OCI-LY7 (cell line): ENCODE measurements at regions not wholly inside any gene's neighbourhood (a gene's known extent, or its start where the extent isn't known, plus 50 kb on each side); places are given as distances from the start of the nearest gene placed in this dataset.

ENCODE experiments used
- BruUV-seq: library from RNA; stranded (reverse); fragments of 400-500 nt; replicated peaks from 2 replicates; lab custom pipeline; 2021; lab: Mats Ljungman, UMichigan
- CTCF ChIA-PET: fragments of 300-600 bp; sonication (Branson Sonifier 250); formaldehyde crosslinking; loops from one replicate; lab custom pipeline; 2022; ENCODE audit warnings: antibody characterized with exemption; ENCODE audit not compliant: unreplicated experiment; lab: Charles Lee
- POLR2A ChIA-PET: fragments of 300-600 bp; sonication (Branson Sonifier 250); formaldehyde crosslinking; loops from one replicate; lab custom pipeline; 2022; ENCODE audit warnings: antibody characterized with exemption; lab: Charles Lee
- DNase-seq: peaks from one replicate; pipeline ENCODE4 v3.0.0-alpha.2; 2015; ENCODE audit warnings: low spot score
- H2AFZ ChIP-seq: fragments of 200-600 bp; sonication (generic), shearing (Covaris generic); 2 replicates; pipeline ENCODE4 v1.6.1; 2014; ENCODE audit warnings: mild to moderate bottlenecking, antibody characterized with exemption, low read length, moderate library complexity
- H3K27ac ChIP-seq: fragments of 200-600 bp; sonication (generic); 2 replicates; pipeline ENCODE4 v1.5.1; 2014; ENCODE audit warnings: mixed run types, low read depth, mild to moderate bottlenecking, moderate library complexity, low read length, inconsistent platforms; ENCODE audit not compliant: poor library complexity, severe bottlenecking
- H3K36me3 ChIP-seq: fragments of 200-600 bp; sonication (generic); 2 replicates; pipeline ENCODE4 v1.6.1; 2014; ENCODE audit warnings: mild to moderate bottlenecking, antibody characterized with exemption, low read length, moderate library complexity, mixed read lengths; ENCODE audit not compliant: insufficient read depth
- H3K4me1 ChIP-seq: fragments of 200-600 bp; sonication (generic); 2 replicates; pipeline ENCODE4 v1.5.1; 2014; ENCODE audit warnings: mild to moderate bottlenecking, low read length; ENCODE audit not compliant: insufficient read depth, poor library complexity, severe bottlenecking
- H3K4me2 ChIP-seq: fragments of 200-600 bp; sonication (generic); 2 replicates; pipeline ENCODE4 v1.6.1; 2014; ENCODE audit warnings: mild to moderate bottlenecking, low read length
- H3K4me3 ChIP-seq: fragments of 200-600 bp; sonication (generic); 2 replicates; pipeline ENCODE4 v1.5.1; 2014; ENCODE audit warnings: mild to moderate bottlenecking, low read depth, low read length; ENCODE audit not compliant: poor library complexity, severe bottlenecking
- H3K79me2 ChIP-seq: fragments of 200-600 bp; sonication (generic); 2 replicates; pipeline ENCODE4 v1.6.1; 2016; ENCODE audit warnings: low read depth, mild to moderate bottlenecking, low read length, moderate library complexity, mixed read lengths; ENCODE audit not compliant: insufficient read depth
- H3K9me2 ChIP-seq: fragments of 200-600 bp; sonication (generic); 2 replicates; pipeline ENCODE4 v1.6.1; 2016; ENCODE audit warnings: mild to moderate bottlenecking, low read length, mixed read lengths; ENCODE audit not compliant: insufficient read depth
- H3K9me3 ChIP-seq: fragments of 200-600 bp; sonication (generic); 2 replicates; pipeline ENCODE4 v1.6.1; 2014; ENCODE audit warnings: mild to moderate bottlenecking, mixed run types, low read length, mixed read lengths
- H4K20me1 ChIP-seq: fragments of 200-600 bp; sonication (generic); 2 replicates; pipeline ENCODE4 v1.6.1; 2014; ENCODE audit warnings: mild to moderate bottlenecking, antibody characterized with exemption, low read length, moderate library complexity, mixed read lengths; ENCODE audit not compliant: insufficient read depth
- CTCF ChIP-seq: fragments of 200-600 bp; sonication (generic); conservative IDR thresholded peaks from 2 replicates; pipeline ENCODE4 v1.5.1; 2014; ENCODE audit warnings: mild to moderate bottlenecking, antibody characterized with exemption, low read length, moderate library complexity, mixed read lengths
- EZH2phosphoT487 ChIP-seq: fragments of 200-600 bp; sonication (generic); IDR thresholded peaks from 2 replicates; pipeline ENCODE4 v1.6.1; 2018; ENCODE audit warnings: low read depth, borderline replicate concordance, mild to moderate bottlenecking, mixed run types, antibody characterized with exemption, low read length, moderate library complexity, mixed read lengths
- intact Hi-C: fragments of 100-400 bp; cut with micrococcal nuclease; formaldehyde crosslinking; loops from one replicate; pipeline ENCODE4 v1.10.0; 2022; ENCODE audit not compliant: unreplicated experiment

- no peaks in the 10 kb centered on the region for H3K79me2 ChIP-seq
- no peaks in the 10 kb centered on the region for H3K9me3 ChIP-seq
- H3K27ac ChIP-seq, result no peak overlapping the region
- H3K9me2 ChIP-seq, result no peaks in the 10 kb centered on the region
- no TSS peak for BruUV-seq
- no peak overlapping the region for H3K4me2 ChIP-seq
- no peak for DNase-seq
- POLR2A ChIA-PET, result no interaction called here
- no peaks in the 10 kb centered on the region for H3K4me1 ChIP-seq
- H3K4me3 ChIP-seq, result no peak overlapping the region
- no peak overlapping the region for H2AFZ ChIP-seq
- intact Hi-C loops, result no loop called here
- CTCF ChIA-PET, result no interaction called here
- no peaks in the 10 kb centered on the region for H3K36me3 ChIP-seq
- no peak for TF ChIP-seq EZH2phosphoT487
- no peak for TF ChIP-seq CTCF
- H4K20me1 ChIP-seq, result no peaks in the 10 kb centered on the region
These were observed 50.1 kb upstream of the TRPM3 start for GRCh38 chr9:71171517-71171916.
